H1 (cell line): ENCODE measurements at regions not wholly inside any gene's neighbourhood (a gene's known extent, or its start where the extent isn't known, plus 50 kb on each side); places are given as distances from the start of the nearest gene placed in this dataset.

Source experiments
- CTCF ChIA-PET: fragments of 300-600 bp; sonication (Branson Sonifier 250); formaldehyde crosslinking; loops from one replicate; lab custom pipeline; 2021; ENCODE audit not compliant: partially characterized antibody; lab: Charles Lee
- POLR2A ChIA-PET: fragments of 300-600 bp; sonication (Branson Sonifier 250); formaldehyde crosslinking; loops from one replicate; lab custom pipeline; 2021; ENCODE audit warnings: inconsistent platforms; ENCODE audit not compliant: partially characterized antibody; lab: Charles Lee
- DNase-seq, 2 experiments: peaks; one replicate each; pipeline versions ENCODE4 v3.0.0 to v3.0.0-alpha.2; 2010 to 2022; ENCODE audit warnings: low spot score in 2 of 2, low read depth in 1 of 2, mixed read lengths in 1 of 2
- FAIRE-seq: peaks from 2 replicates; lab custom pipeline; 2011; peaks lifted over from hg19 to GRCh38; lab: Jason Lieb, UNC
- H2AFZ ChIP-seq: 2 replicates; pipeline ENCODE4 v1.8.1; 2012; ENCODE audit warnings: low read length, inconsistent platforms
- H2AK5ac ChIP-seq: 2 replicates; pipeline ENCODE4 v1.6.1; 2013; ENCODE audit warnings: low read depth, low read length
- H2BK120ac ChIP-seq: replicated peaks from 2 replicates; pipeline ENCODE3; 2013; ENCODE audit warnings: low read depth, low read length, inconsistent platforms
- H2BK12ac ChIP-seq: 2 replicates; pipeline ENCODE4 v1.6.1; 2013; ENCODE audit warnings: low read depth, low read length
- H2BK15ac ChIP-seq: 2 replicates; pipeline ENCODE4 v1.6.1; 2013; ENCODE audit warnings: low read length
- H2BK20ac ChIP-seq: 2 replicates; pipeline ENCODE4 v1.6.1; 2013; ENCODE audit warnings: low read length
- H2BK5ac ChIP-seq: 2 replicates; pipeline ENCODE4 v1.6.1; 2013; ENCODE audit warnings: low read depth, low read length
- H3K14ac ChIP-seq: 2 replicates; pipeline ENCODE4 v1.6.1; 2013; ENCODE audit warnings: inconsistent platforms; ENCODE audit not compliant: insufficient read length
- H3K18ac ChIP-seq: 2 replicates; pipeline ENCODE4 v1.6.1; 2013; ENCODE audit warnings: low read length; ENCODE audit errors: extremely low read depth
- H3K23ac ChIP-seq: 2 replicates; pipeline ENCODE4 v1.6.1; 2013; ENCODE audit warnings: inconsistent platforms; ENCODE audit not compliant: insufficient read length
- H3K23me2 ChIP-seq: 2 replicates; pipeline ENCODE4 v1.6.1; 2013; ENCODE audit warnings: low read depth, low read length
- H3K27ac ChIP-seq: 2 replicates; pipeline ENCODE4 v1.6.1; 2011; ENCODE audit warnings: low read depth, low read length, inconsistent platforms
- H3K27me3 ChIP-seq, 4 experiments: replicated peaks in 1 of 4; 1 replicate in 1 of 4; 2 replicates in 3 of 4; pipeline versions ENCODE4 v1.6.1 to v1.8.1; 2011 to 2013; ENCODE audit warnings: low read length in 3 of 4, mild to moderate bottlenecking in 3 of 4, inconsistent platforms in 2 of 4, mixed read lengths in 2 of 4, moderate library complexity in 1 of 4; ENCODE audit not compliant: control insufficient read depth in 3 of 4, insufficient read depth in 3 of 4; ENCODE audit errors: extremely low read depth in 1 of 4
- H3K36me3 ChIP-seq, 4 experiments: 2 replicates each; pipeline versions ENCODE4 v1.6.1 to v1.8.1; 2011 to 2013; ENCODE audit warnings: mild to moderate bottlenecking in 4 of 4, low read length in 3 of 4, moderate library complexity in 2 of 4, control low read depth in 1 of 4, inconsistent platforms in 1 of 4; ENCODE audit not compliant: insufficient read depth in 4 of 4, control insufficient read depth in 2 of 4
- H3K4ac ChIP-seq: replicated peaks from 2 replicates; pipeline ENCODE3; 2013; ENCODE audit warnings: low read length, low read depth, mixed read lengths, inconsistent platforms; ENCODE audit not compliant: insufficient read length
- H3K4me1 ChIP-seq, 4 experiments: replicated peaks in 1 of 4; 1 replicate in 1 of 4; 2 replicates in 3 of 4; pipeline versions ENCODE4 v1.6.1 to v1.8.1; 2011 to 2013; ENCODE audit warnings: low read length in 3 of 4, inconsistent platforms in 2 of 4, mixed read lengths in 1 of 4; ENCODE audit not compliant: insufficient read depth in 4 of 4, control insufficient read depth in 3 of 4
- H3K4me2 ChIP-seq, 2 experiments: 2 replicates each; pipeline versions ENCODE4 v1.6.1 to v1.8.1; 2011 to 2013; ENCODE audit warnings: low read depth in 2 of 2, low read length in 2 of 2, control low read depth in 1 of 2, inconsistent platforms in 1 of 2, mild to moderate bottlenecking in 1 of 2; ENCODE audit not compliant: insufficient read depth in 1 of 2
- H3K4me3 ChIP-seq, 4 experiments: fragments of 200-600, 300-600 bp in 1 of 4; sonication (generic), shearing (Covaris generic), sonication (Bioruptor Twin) in 1 of 4; 2 replicates each; pipeline versions ENCODE4 v1.5.1 to v1.8.1; 2011 to 2016; ENCODE audit warnings: low read length in 4 of 4, low read depth in 3 of 4, control low read depth in 2 of 4, inconsistent platforms in 2 of 4, mild to moderate bottlenecking in 2 of 4, mixed read lengths in 1 of 4, moderate library complexity in 1 of 4; ENCODE audit not compliant: insufficient read depth in 2 of 4; ENCODE audit errors: extremely low read depth in 1 of 4
- H3K56ac ChIP-seq: replicated peaks from 2 replicates; pipeline ENCODE3; 2013; ENCODE audit warnings: low read depth, mild to moderate bottlenecking, mixed read lengths, low read length, inconsistent platforms; ENCODE audit not compliant: insufficient read length
- H3K79me1 ChIP-seq: 2 replicates; pipeline ENCODE4 v1.6.1; 2013; ENCODE audit warnings: low read depth, low read length, control low read depth
- H3K79me2 ChIP-seq, 2 experiments: 2 replicates each; pipeline versions ENCODE4 v1.6.1 to v1.8.1; 2012 to 2013; ENCODE audit warnings: low read length in 2 of 2, mild to moderate bottlenecking in 2 of 2, inconsistent platforms in 1 of 2; ENCODE audit not compliant: insufficient read depth in 2 of 2, control insufficient read depth in 1 of 2
- H3K9ac ChIP-seq, 4 experiments: replicated peaks in 1 of 4; 1 replicate in 1 of 4; 2 replicates in 3 of 4; pipeline versions ENCODE4 v1.6.1 to v1.8.1; 2011 to 2013; ENCODE audit warnings: low read depth in 3 of 4, low read length in 3 of 4, control low read depth in 2 of 4, mild to moderate bottlenecking in 2 of 4, moderate library complexity in 2 of 4, inconsistent platforms in 1 of 4; ENCODE audit errors: extremely low read depth in 1 of 4
- H3K9me3 ChIP-seq, 2 experiments: 2 replicates each; pipeline versions ENCODE4 v1.6.1 to v1.8.1; 2012 to 2013; ENCODE audit warnings: mild to moderate bottlenecking in 2 of 2, moderate library complexity in 2 of 2, control low read depth in 1 of 2, inconsistent platforms in 1 of 2, low read depth in 1 of 2, low read length in 1 of 2, mixed read lengths in 1 of 2; ENCODE audit not compliant: insufficient read depth in 2 of 2
- H4K20me1 ChIP-seq, 2 experiments: replicated peaks in 1 of 2; 2 replicates each; pipeline versions ENCODE3 to v1.8.1; 2011 to 2013; ENCODE audit warnings: inconsistent platforms in 2 of 2, low read length in 2 of 2, mild to moderate bottlenecking in 1 of 2; ENCODE audit not compliant: insufficient read depth in 2 of 2, control insufficient read depth in 1 of 2
- H4K5ac ChIP-seq: 2 replicates; pipeline ENCODE4 v1.6.1; 2013; ENCODE audit warnings: low read length, low read depth, mixed read lengths, inconsistent platforms; ENCODE audit not compliant: insufficient read length
- H4K8ac ChIP-seq: 2 replicates; pipeline ENCODE4 v1.8.0; 2013; ENCODE audit warnings: mild to moderate bottlenecking, moderate library complexity, low read length, inconsistent platforms; ENCODE audit not compliant: insufficient read depth; ENCODE audit errors: extremely low read depth
- H4K91ac ChIP-seq: replicated peaks from 2 replicates; pipeline ENCODE3; 2013; ENCODE audit warnings: low read length, mixed read lengths, inconsistent platforms; ENCODE audit not compliant: insufficient read length
- CEBPB ChIP-seq: IDR thresholded peaks from 2 replicates; pipeline ENCODE4 v1.6.1; 2012; ENCODE audit warnings: low read depth, low read length
- HDAC2 ChIP-seq, 2 experiments: fragments of 300-600 bp in 1 of 2; sonication (generic) in 1 of 2; IDR thresholded peaks; 2 replicates each; pipeline ENCODE4 v1.6.1; 2011 to 2012; ENCODE audit warnings: low read depth in 2 of 2, low read length in 2 of 2, mild to moderate bottlenecking in 2 of 2, moderate library complexity in 2 of 2, borderline replicate concordance in 1 of 2, inconsistent platforms in 1 of 2
- JUND ChIP-seq: IDR thresholded peaks from 2 replicates; pipeline ENCODE4 v1.6.1; 2011; ENCODE audit warnings: mild to moderate bottlenecking, improper control_type of control experiment, low read length
- NANOG ChIP-seq: IDR thresholded peaks from 2 replicates; pipeline ENCODE4 v1.6.1; 2011; ENCODE audit warnings: low read length, low read depth, mild to moderate bottlenecking, inconsistent platforms; ENCODE audit not compliant: insufficient read depth, poor library complexity, severe bottlenecking
- POLR2AphosphoS5 ChIP-seq: IDR thresholded peaks from 2 replicates; pipeline ENCODE4 v1.6.1; 2011; ENCODE audit warnings: low read depth, low read length
- RXRA ChIP-seq: IDR thresholded peaks from 2 replicates; pipeline ENCODE4 v1.6.1; 2011; ENCODE audit warnings: low read depth, mild to moderate bottlenecking, low read length, moderate library complexity; ENCODE audit not compliant: insufficient read depth
- SIN3A ChIP-seq, 2 experiments: IDR thresholded peaks in 1 of 2; conservative IDR thresholded peaks in 1 of 2; 2 replicates each; pipeline ENCODE4 v1.6.1; 2011 to 2012; ENCODE audit warnings: low read length in 2 of 2, improper control_type of control experiment in 1 of 2, low read depth in 1 of 2, mild to moderate bottlenecking in 1 of 2
- USF2 ChIP-seq: IDR thresholded peaks from 2 replicates; pipeline ENCODE4 v1.6.1; 2011; ENCODE audit warnings: low read length, improper control_type of control experiment
- WGBS, 2 experiments: shearing (Covaris generic) in 1 of 2; methylation state at CpG; one replicate each; pipeline versions ENCODE4 v1.1.6 to v1.1.7; 2013 to 2015; ENCODE audit warnings: low lambda C conversion rate in 2 of 2, mixed read lengths in 2 of 2, inconsistent platforms in 1 of 2, low coverage in 1 of 2, missing lambda C conversion rate in 1 of 2; ENCODE audit not compliant: insufficient replicate concordance in 2 of 2, insufficient coverage in 1 of 2, insufficient read length in 1 of 2; ENCODE audit errors: extremely low coverage in 1 of 2, missing lambda C conversion rate in 1 of 2; 5-methylcytosine and 5-hydroxymethylcytosine counted together

- Histone ChIP-seq H4K8ac (no peak overlapping the region), H3K14ac (no peak overlapping the region), H3K4me3 (no peak overlapping the region), H4K91ac (no peak overlapping the region), H2BK120ac (no peak overlapping the region), H3K4ac (no peak overlapping the region), H3K4me1 (no peaks in the 10 kb centered on the region), H2BK20ac (no peak overlapping the region), H2AFZ (0 out of 2 replicates have a peak overlapping the region, but pooled peaks have one; percentile 24), H3K23me2 (no peaks in the 10 kb centered on the region), H3K27ac (no peak overlapping the region), H4K5ac (no peak overlapping the region), H2BK15ac (no peak overlapping the region), H3K79me2 (no peaks in the 10 kb centered on the region), H3K18ac (no peak overlapping the region), H2BK12ac (no peak overlapping the region), H2BK5ac (no peak overlapping the region), H4K20me1 (no peaks in the 10 kb centered on the region), H3K56ac (no peak overlapping the region), H3K4me2 (no peak overlapping the region), H3K23ac (no peak overlapping the region), H2AK5ac (no peak overlapping the region), H3K36me3 (no peaks in the 10 kb centered on the region), H3K27me3 (no peaks in the 10 kb centered on the region), H3K79me1 (no peaks in the 10 kb centered on the region), H3K9ac (no peak overlapping the region), H3K9me3 (no peaks in the 10 kb centered on the region)
- 84% methylated on average over 4 of the region's 4 CpGs; no CpG with 5 or more reads in 1 of the 2 experiments for WGBS, 2 experiments
- POLR2A ChIA-PET: no interaction called here
- FAIRE-seq: no peak
- DNase-seq: no peak
- CTCF ChIA-PET: interaction anchor here (0.7 to 1.5 kb wide), 3 partner anchors 11 to 317 kb away, joined by 3 read pairs; no protein-coding TSS in a partner anchor
- TF ChIP-seq POLR2AphosphoS5 (no peak), SIN3A (conservative IDR thresholded peaks at IDR 0.05 in 1 of 2, IDR thresholded peaks at IDR 0.05 in 1 of 2; ENCODE audit: low read depth in 1 of 2, low read length in 2 of 2) (no peak), CEBPB (no peak), USF2 (no peak), HDAC2 (IDR thresholded peaks at IDR 0.05; ENCODE audit: borderline replicate concordance in 1 of 2, low read depth in 2 of 2, low read length in 2 of 2) (no peak), NANOG (no peak), RXRA (no peak), JUND (no peak)
These were observed 83.2 kb upstream of the ARHGAP24 start for GRCh38 chr4:85391589-85392410.
